Keratinocyte (primary cell): ENCODE measurements at regions not wholly inside any gene's neighbourhood (a gene's known extent, or its start where the extent isn't known, plus 50 kb on each side); places are given as distances from the start of the nearest gene placed in this dataset.

Experiments used
- DNase-seq: peaks from one replicate; pipeline ENCODE4 v3.0.0-alpha.2; 2011; ENCODE audit warnings: low read depth, missing footprints, low spot score
- FAIRE-seq: peaks from 2 replicates; lab custom pipeline; 2011; peaks lifted over from hg19 to GRCh38; lab: Jason Lieb, UNC
- H2AFZ ChIP-seq: 2 replicates; pipeline ENCODE4 v1.6.0; 2012; ENCODE audit warnings: low read length, control low read depth, inconsistent platforms; ENCODE audit not compliant: control insufficient read depth
- H3K27ac ChIP-seq: 2 replicates; pipeline ENCODE4 v1.5.1; 2011; ENCODE audit warnings: low read length; ENCODE audit not compliant: control insufficient read depth, insufficient read depth
- H3K27me3 ChIP-seq: 3 replicates; pipeline ENCODE4 v1.6.0; 2011; ENCODE audit warnings: low read length; ENCODE audit not compliant: control insufficient read depth, insufficient read depth; ENCODE audit errors: extremely low read depth
- H3K36me3 ChIP-seq, 2 experiments: 2 replicates in 1 of 2; 3 replicates in 1 of 2; pipeline ENCODE4 v1.5.1; 2011; ENCODE audit warnings: low read length in 2 of 2, mild to moderate bottlenecking in 1 of 2; ENCODE audit not compliant: control insufficient read depth in 2 of 2, insufficient read depth in 2 of 2; ENCODE audit errors: extremely low read depth in 1 of 2
- H3K4me1 ChIP-seq: 3 replicates; pipeline ENCODE4 v1.5.1; 2011; ENCODE audit warnings: low read length; ENCODE audit not compliant: control insufficient read depth, insufficient read depth; ENCODE audit errors: extremely low read depth
- H3K4me2 ChIP-seq: 3 replicates; pipeline ENCODE4 v1.6.0; 2011; ENCODE audit warnings: low read depth, low read length; ENCODE audit not compliant: control insufficient read depth, insufficient read depth; ENCODE audit errors: extremely low read depth
- H3K4me3 ChIP-seq, 3 experiments: fragments of 200-600 bp in 1 of 3; sonication (generic) in 1 of 3; 2 replicates in 2 of 3; 3 replicates in 1 of 3; pipeline ENCODE4 v1.5.1; 2011 to 2016; ENCODE audit warnings: low read length in 3 of 3, mild to moderate bottlenecking in 3 of 3, control low read depth in 2 of 3, inconsistent platforms in 1 of 3, low read depth in 1 of 3, mixed read lengths in 1 of 3, mixed run types in 1 of 3, moderate library complexity in 1 of 3; ENCODE audit not compliant: control insufficient read depth in 2 of 3, insufficient read depth in 2 of 3; ENCODE audit errors: extremely low read depth in 1 of 3
- H3K79me2 ChIP-seq: 2 replicates; pipeline ENCODE4 v1.6.0; 2012; ENCODE audit warnings: low read length; ENCODE audit not compliant: control insufficient read depth, insufficient read depth
- H3K9ac ChIP-seq: 3 replicates; pipeline ENCODE4 v1.6.0; 2011; ENCODE audit warnings: low read length; ENCODE audit not compliant: control insufficient read depth, insufficient read depth; ENCODE audit errors: extremely low read depth
- H3K9me1 ChIP-seq: 3 replicates; pipeline ENCODE4 v1.6.0; 2011; ENCODE audit warnings: low read length; ENCODE audit not compliant: control insufficient read depth, insufficient read depth; ENCODE audit errors: extremely low read depth
- H3K9me3 ChIP-seq: 2 replicates; pipeline ENCODE4 v1.5.1; 2012; ENCODE audit warnings: low read depth, low read length; ENCODE audit not compliant: control insufficient read depth
- H4K20me1 ChIP-seq: 3 replicates; pipeline ENCODE4 v1.6.0; 2011; ENCODE audit warnings: low read length; ENCODE audit not compliant: control insufficient read depth, insufficient read depth; ENCODE audit errors: extremely low read depth
- EZH2 ChIP-seq: IDR thresholded peaks from one replicate; pipeline ENCODE4 v1.6.1; 2012; ENCODE audit warnings: inconsistent platforms, mild to moderate bottlenecking, low read length, moderate library complexity
- dilution Hi-C: fragments of 300-500 bp; cut with MboI; formaldehyde crosslinking; loops from one replicate; pipeline ENCODE4 v1.7.0; 2020; ENCODE audit warnings: low sequenced_read_pairs; ENCODE audit not compliant: extremely low pct_ligation_motif_present
- TF ChIP-seq, protein P1 (sequence below), 3 experiments: IDR thresholded peaks in 1 of 3; conservative IDR thresholded peaks in 1 of 3; optimal IDR thresholded peaks in 1 of 3; 2 replicates in 2 of 3; 3 replicates in 1 of 3; pipeline versions ENCODE3 to v1.5.1; 2011; ENCODE audit warnings: low read length in 3 of 3, mild to moderate bottlenecking in 3 of 3, moderate library complexity in 2 of 3, control low read depth in 1 of 3, inconsistent platforms in 1 of 3; ENCODE audit not compliant: insufficient read depth in 2 of 3; ENCODE audit errors: extremely low read depth in 1 of 3

DNA sequence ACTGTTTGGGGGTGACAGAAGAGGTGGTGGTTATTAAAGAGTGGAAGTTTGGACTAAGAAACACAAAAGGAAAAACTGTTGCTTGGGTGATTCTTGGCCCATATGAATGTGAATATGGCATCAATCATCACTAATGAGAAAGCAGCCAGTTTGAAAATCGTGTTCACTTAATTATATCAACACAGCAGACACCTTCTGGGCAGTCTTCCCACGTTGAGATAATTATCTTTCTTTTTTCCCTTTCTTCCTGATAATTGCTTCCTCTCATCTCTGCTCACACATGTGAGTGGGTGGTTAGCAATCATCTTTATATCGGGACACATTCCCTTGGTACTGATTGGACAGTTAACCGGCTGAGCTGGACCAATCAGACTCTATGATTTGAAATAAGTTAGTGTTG lies 539.7 kb downstream of the AACS start:
- Histone ChIP-seq H3K4me2 (no peak overlapping the region), H4K20me1 (no peaks in the 10 kb centered on the region), H3K9me1 (no peaks in the 10 kb centered on the region), H3K9me3 (no peaks in the 10 kb centered on the region), H3K27ac (no peak overlapping the region), H3K27me3 (no peaks in the 10 kb centered on the region), H3K4me1 (no peaks in the 10 kb centered on the region), H3K4me3 (no peak overlapping the region), H2AFZ (no peak overlapping the region), H3K9ac (no peak overlapping the region), H3K36me3 (no peaks in the 10 kb centered on the region), H3K79me2 (no peaks in the 10 kb centered on the region)
- FAIRE-seq (no peak), DNase-seq (no peak)
- dilution Hi-C loops, result no loop called here
- TF ChIP-seq EZH2, result no peak
- TF ChIP-seq, protein P1, sequence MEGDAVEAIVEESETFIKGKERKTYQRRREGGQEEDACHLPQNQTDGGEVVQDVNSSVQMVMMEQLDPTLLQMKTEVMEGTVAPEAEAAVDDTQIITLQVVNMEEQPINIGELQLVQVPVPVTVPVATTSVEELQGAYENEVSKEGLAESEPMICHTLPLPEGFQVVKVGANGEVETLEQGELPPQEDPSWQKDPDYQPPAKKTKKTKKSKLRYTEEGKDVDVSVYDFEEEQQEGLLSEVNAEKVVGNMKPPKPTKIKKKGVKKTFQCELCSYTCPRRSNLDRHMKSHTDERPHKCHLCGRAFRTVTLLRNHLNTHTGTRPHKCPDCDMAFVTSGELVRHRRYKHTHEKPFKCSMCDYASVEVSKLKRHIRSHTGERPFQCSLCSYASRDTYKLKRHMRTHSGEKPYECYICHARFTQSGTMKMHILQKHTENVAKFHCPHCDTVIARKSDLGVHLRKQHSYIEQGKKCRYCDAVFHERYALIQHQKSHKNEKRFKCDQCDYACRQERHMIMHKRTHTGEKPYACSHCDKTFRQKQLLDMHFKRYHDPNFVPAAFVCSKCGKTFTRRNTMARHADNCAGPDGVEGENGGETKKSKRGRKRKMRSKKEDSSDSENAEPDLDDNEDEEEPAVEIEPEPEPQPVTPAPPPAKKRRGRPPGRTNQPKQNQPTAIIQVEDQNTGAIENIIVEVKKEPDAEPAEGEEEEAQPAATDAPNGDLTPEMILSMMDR (optimal IDR thresholded peaks at IDR 0.05 in 1 of 3, IDR thresholded peaks at IDR 0.05 in 1 of 3, conservative IDR thresholded peaks at IDR 0.05 in 1 of 3; ENCODE audit: extremely low read depth in 1 of 3, insufficient read depth in 2 of 3, low read length in 3 of 3), result no peak

DNA sequence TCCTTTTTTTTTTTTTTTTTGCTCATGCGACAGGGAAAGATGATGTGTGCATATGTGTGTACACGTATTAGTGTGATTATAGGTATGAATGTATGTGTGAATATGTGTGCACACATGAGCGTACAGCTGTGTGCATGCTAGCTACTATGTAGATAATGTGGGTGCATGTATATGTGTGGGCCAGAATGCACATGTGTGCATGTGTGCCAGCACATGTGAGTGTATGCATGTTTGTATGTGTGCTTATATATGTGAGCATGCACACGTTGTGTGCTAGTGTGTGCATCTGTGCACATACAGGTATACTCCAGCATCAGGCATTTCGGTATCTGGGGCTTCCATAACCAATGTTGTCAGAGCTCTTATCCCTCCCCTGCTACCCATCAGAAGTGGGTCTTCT lies 541.1 kb downstream of the AACS start:
- dilution Hi-C loops, result no loop called here
- H3K9me1 ChIP-seq, result no peaks in the 10 kb centered on the region
- H2AFZ ChIP-seq, result no peak overlapping the region
- no peak overlapping the region for H3K4me2 ChIP-seq
- no peaks in the 10 kb centered on the region for H3K36me3 ChIP-seq
- H3K4me1 ChIP-seq, result no peaks in the 10 kb centered on the region
- no peaks in the 10 kb centered on the region for H3K9me3 ChIP-seq
- DNase-seq (no peak), FAIRE-seq (no peak)
- no peaks in the 10 kb centered on the region for H3K27me3 ChIP-seq
- no peak overlapping the region for H3K9ac ChIP-seq
- no peaks in the 10 kb centered on the region for H4K20me1 ChIP-seq
- TF ChIP-seq, protein P1 (optimal IDR thresholded peaks at IDR 0.05 in 1 of 3, IDR thresholded peaks at IDR 0.05 in 1 of 3, conservative IDR thresholded peaks at IDR 0.05 in 1 of 3; ENCODE audit: extremely low read depth in 1 of 3, insufficient read depth in 2 of 3, low read length in 3 of 3), result no peak
- TF ChIP-seq EZH2, result no peak
- no peak overlapping the region for H3K4me3 ChIP-seq
- no peak overlapping the region for H3K27ac ChIP-seq
- H3K79me2 ChIP-seq, result no peaks in the 10 kb centered on the region
